ENCODE measurements at regions not wholly inside any gene's neighbourhood (a gene's known extent, or its start where the extent isn't known, plus 50 kb on each side); places are given as distances from the start of the nearest gene placed in this dataset.
"Not testable (repeated sequence)": the region's sequence is repeated elsewhere in the genome, so short reads cannot be mapped to it uniquely, and the experiment has no call there.

DNA sequence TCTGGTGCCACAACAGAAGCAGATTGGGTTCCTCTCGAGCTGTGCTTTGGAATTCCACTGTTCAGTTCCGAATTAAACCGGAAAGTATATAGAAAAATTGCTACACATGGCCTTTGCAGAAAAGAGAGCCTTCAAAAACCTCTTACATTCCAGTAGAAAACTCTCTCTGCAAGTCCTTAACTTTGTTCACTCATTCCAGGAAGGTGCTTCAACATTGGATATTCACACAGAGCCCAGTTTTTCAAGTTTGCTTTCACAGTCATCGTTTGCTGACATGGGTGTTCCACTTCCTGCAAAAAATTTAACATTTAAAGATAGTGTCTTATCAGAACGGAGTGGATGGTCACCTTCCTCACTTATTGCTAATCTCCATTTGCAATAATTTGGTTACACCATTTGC lies 93.7 kb downstream of the PPIAL4C start:
- TF ChIP-seq, protein P1, sequence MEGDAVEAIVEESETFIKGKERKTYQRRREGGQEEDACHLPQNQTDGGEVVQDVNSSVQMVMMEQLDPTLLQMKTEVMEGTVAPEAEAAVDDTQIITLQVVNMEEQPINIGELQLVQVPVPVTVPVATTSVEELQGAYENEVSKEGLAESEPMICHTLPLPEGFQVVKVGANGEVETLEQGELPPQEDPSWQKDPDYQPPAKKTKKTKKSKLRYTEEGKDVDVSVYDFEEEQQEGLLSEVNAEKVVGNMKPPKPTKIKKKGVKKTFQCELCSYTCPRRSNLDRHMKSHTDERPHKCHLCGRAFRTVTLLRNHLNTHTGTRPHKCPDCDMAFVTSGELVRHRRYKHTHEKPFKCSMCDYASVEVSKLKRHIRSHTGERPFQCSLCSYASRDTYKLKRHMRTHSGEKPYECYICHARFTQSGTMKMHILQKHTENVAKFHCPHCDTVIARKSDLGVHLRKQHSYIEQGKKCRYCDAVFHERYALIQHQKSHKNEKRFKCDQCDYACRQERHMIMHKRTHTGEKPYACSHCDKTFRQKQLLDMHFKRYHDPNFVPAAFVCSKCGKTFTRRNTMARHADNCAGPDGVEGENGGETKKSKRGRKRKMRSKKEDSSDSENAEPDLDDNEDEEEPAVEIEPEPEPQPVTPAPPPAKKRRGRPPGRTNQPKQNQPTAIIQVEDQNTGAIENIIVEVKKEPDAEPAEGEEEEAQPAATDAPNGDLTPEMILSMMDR (conservative IDR thresholded peaks at IDR 0.05; ENCODE audit: low read length), result not testable (repeated sequence)
- not testable (repeated sequence) for TF ChIP-seq EZH2phosphoT487 (IDR thresholded peaks at IDR 0.05; ENCODE audit: borderline replicate concordance)

All from Loucy (cell line).